CD14-positive monocyte (primary cell): ENCODE measurements at regions not wholly inside any gene's neighbourhood (a gene's known extent, or its start where the extent isn't known, plus 50 kb on each side); places are given as distances from the start of the nearest gene placed in this dataset.
"Not testable (repeated sequence)": the region's sequence is repeated elsewhere in the genome, so short reads cannot be mapped to it uniquely, and the experiment has no call there.

Source experiments
- DNase-seq, 3 donors: peaks; one replicate each; pipeline ENCODE4 v3.0.0-alpha.2; 2011 to 2022
- H2AFZ ChIP-seq: 2 replicates; pipeline ENCODE4 v1.6.0; 2012; ENCODE audit warnings: mild to moderate bottlenecking, low read depth, low read length, inconsistent platforms; ENCODE audit not compliant: insufficient read depth, poor library complexity, severe bottlenecking
- H3K27ac ChIP-seq, 2 donors: 1 replicate in 1 of 2; 2 replicates in 1 of 2; pipeline ENCODE4 v1.5.1; 2012 to 2013; ENCODE audit warnings: low read length in 2 of 2, control low read depth in 1 of 2, inconsistent platforms in 1 of 2, low read depth in 1 of 2, mild to moderate bottlenecking in 1 of 2
- H3K27me3 ChIP-seq, 2 donors: one replicate each; pipeline versions ENCODE4 v1.6.0 to v1.6.1; 2011 to 2013; ENCODE audit warnings: low read length in 2 of 2; ENCODE audit not compliant: control insufficient read depth in 2 of 2, insufficient read depth in 2 of 2
- H3K36me3 ChIP-seq, 2 donors: replicated peaks in 1 of 2; 1 replicate in 1 of 2; 2 replicates in 1 of 2; pipeline versions ENCODE4 v1.5.1 to v1.6.1; 2012 to 2013; ENCODE audit warnings: low read length in 2 of 2, control low read depth in 1 of 2, inconsistent platforms in 1 of 2, mild to moderate bottlenecking in 1 of 2; ENCODE audit not compliant: insufficient read depth in 2 of 2, control insufficient read depth in 1 of 2
- H3K4me1 ChIP-seq, 2 donors: 1 replicate in 1 of 2; 2 replicates in 1 of 2; pipeline versions ENCODE4 v1.5.1 to v1.6.1; 2012 to 2013; ENCODE audit warnings: low read length in 2 of 2, control low read depth in 1 of 2, inconsistent platforms in 1 of 2, mild to moderate bottlenecking in 1 of 2, moderate library complexity in 1 of 2; ENCODE audit not compliant: insufficient read depth in 2 of 2, control insufficient read depth in 1 of 2
- H3K4me2 ChIP-seq: replicated peaks from 2 replicates; pipeline ENCODE3; 2012; ENCODE audit warnings: low read length, moderate library complexity, mild to moderate bottlenecking; ENCODE audit not compliant: poor library complexity, severe bottlenecking; ENCODE audit errors: extremely low read depth
- H3K4me3 ChIP-seq, 3 experiments: fragments of 200-600 bp in 1 of 3; sonication (generic) in 1 of 3; replicated peaks in 1 of 3; 1 replicate in 2 of 3; 2 replicates in 1 of 3; pipeline ENCODE4 v1.5.1; 2011 to 2013; ENCODE audit warnings: low read length in 3 of 3, mild to moderate bottlenecking in 3 of 3, control low read depth in 2 of 3, low read depth in 2 of 3, inconsistent platforms in 1 of 3, moderate library complexity in 1 of 3
- H3K79me2 ChIP-seq: 2 replicates; pipeline ENCODE4 v1.6.0; 2012; ENCODE audit warnings: mild to moderate bottlenecking, control low read depth, inconsistent platforms, low read length, moderate library complexity; ENCODE audit not compliant: insufficient read depth
- H3K9ac ChIP-seq: 2 replicates; pipeline ENCODE4 v1.6.0; 2017; ENCODE audit warnings: low read length, mild to moderate bottlenecking; ENCODE audit not compliant: insufficient read depth, poor library complexity, severe bottlenecking
- H3K9me3 ChIP-seq, 2 donors: replicated peaks in 1 of 2; 1 replicate in 1 of 2; 2 replicates in 1 of 2; pipeline versions ENCODE4 v1.5.1 to v1.6.1; 2012 to 2013; ENCODE audit warnings: low read length in 2 of 2, control low read depth in 1 of 2; ENCODE audit not compliant: control insufficient read depth in 1 of 2, insufficient read depth in 1 of 2
- H4K20me1 ChIP-seq: 2 replicates; pipeline ENCODE4 v1.6.0; 2012; ENCODE audit warnings: mild to moderate bottlenecking, low read length, control low read depth, moderate library complexity; ENCODE audit not compliant: insufficient read depth
- H3K27ac Mint-ChIP-seq, 7 donors: one replicate each; pipeline ENCODE4 v1.8.0; 2020; ENCODE audit warnings: mild to moderate bottlenecking in 7 of 7, mixed read lengths in 7 of 7, moderate library complexity in 6 of 7, inconsistent platforms in 2 of 7
- H3K27me3 Mint-ChIP-seq, 3 donors: one replicate each; pipeline ENCODE4 v1.8.0; 2021 to 2022; ENCODE audit warnings: low read depth in 3 of 3, mild to moderate bottlenecking in 3 of 3, mixed read lengths in 3 of 3, moderate library complexity in 3 of 3, inconsistent platforms in 1 of 3
- H3K36me3 Mint-ChIP-seq, 2 donors: one replicate each; pipeline ENCODE4 v1.8.0; 2020; ENCODE audit warnings: mixed read lengths in 2 of 2, inconsistent platforms in 1 of 2, mild to moderate bottlenecking in 1 of 2
- H3K4me1 Mint-ChIP-seq: one replicate; pipeline ENCODE4 v1.8.0; 2020; ENCODE audit warnings: mild to moderate bottlenecking, mixed read lengths
- H3K4me3 Mint-ChIP-seq, 2 donors: one replicate each; pipeline ENCODE4 v1.8.0; 2020; ENCODE audit warnings: mild to moderate bottlenecking in 2 of 2, mixed read lengths in 2 of 2, moderate library complexity in 1 of 2
- H3K9me3 Mint-ChIP-seq, 7 donors: one replicate each; pipeline ENCODE4 v1.8.0; 2020 to 2022; ENCODE audit warnings: mixed read lengths in 7 of 7, mild to moderate bottlenecking in 6 of 7, moderate library complexity in 6 of 7, inconsistent platforms in 2 of 7
- CTCF ChIP-seq: fragments of 200-600 bp; IDR thresholded peaks from one replicate; pipeline ENCODE4 v1.8.0; 2022; ENCODE audit warnings: antibody characterized with exemption, mild to moderate bottlenecking
- WGBS: methylation state at CpG from one replicate; pipeline ENCODE4 v1.1.5; 2013; ENCODE audit warnings: missing lambda C conversion rate; ENCODE audit not compliant: insufficient coverage; 5-methylcytosine and 5-hydroxymethylcytosine counted together
- intact Hi-C, 2 donors: fragments of 100-400 bp; cut with micrococcal nuclease; formaldehyde crosslinking; loops; one replicate each; pipeline versions ENCODE4 v1.15.0 to v1.15.1; 2023

GRCh38 chr12:31222620-31223222 lies 103.2 kb downstream of the SINHCAF start:
- H3K79me2 ChIP-seq, result no peaks in the 10 kb centered on the region
- no peak overlapping the region for H3K27ac ChIP-seq
- H3K4me3 ChIP-seq, result no peak overlapping the region
- H3K9ac ChIP-seq, result peak overlapping the region; percentile 4
- H3K4me1 ChIP-seq, result no peaks in the 10 kb centered on the region
- H3K36me3 ChIP-seq, result no peaks in the 10 kb centered on the region
- no peaks in the 10 kb centered on the region for H3K36me3 Mint-ChIP-seq
- peaks cover 0 to 3% (median 3%) of the 10 kb centered on the region in 3 donors for H3K27me3 Mint-ChIP-seq
- 100% methylated on average over 1 of the region's 8 CpGs for WGBS
- H2AFZ ChIP-seq, result no peak overlapping the region
- H3K9me3 Mint-ChIP-seq, result peaks cover 0 to 3% (median 0%) of the 10 kb centered on the region in 7 donors
- H3K4me3 Mint-ChIP-seq, result no peak overlapping the region
- DNase-seq, result no peak
- H3K9me3 ChIP-seq, result no peaks in the 10 kb centered on the region
- no peak overlapping the region for H3K4me2 ChIP-seq
- no peaks in the 10 kb centered on the region for H3K4me1 Mint-ChIP-seq
- no peaks in the 10 kb centered on the region for H3K27me3 ChIP-seq
- no peak for TF ChIP-seq CTCF
- no peak overlapping the region for H3K27ac Mint-ChIP-seq
- no peaks in the 10 kb centered on the region for H4K20me1 ChIP-seq
- intact Hi-C loops, result no loop called here

- H3K27ac Mint-ChIP-seq, result not testable (repeated sequence)
Observed at GRCh38 chr12:31223640-31224039, 102.3 kb downstream of the SINHCAF start.

More at GRCh38 chr12:31223640-31224039, 102.3 kb downstream of the SINHCAF start:
- H2AFZ ChIP-seq, H3K36me3 ChIP-seq, intact Hi-C loops, H3K27ac ChIP-seq, H3K27me3 ChIP-seq, H4K20me1 ChIP-seq, H3K4me3 ChIP-seq, H3K4me1 Mint-ChIP-seq, H3K79me2 ChIP-seq, DNase-seq, H3K36me3 Mint-ChIP-seq, H3K9ac ChIP-seq, H3K27me3 Mint-ChIP-seq, H3K4me1 ChIP-seq, H3K4me3 Mint-ChIP-seq, H3K9me3 Mint-ChIP-seq, H3K9me3 ChIP-seq, H3K4me2 ChIP-seq: not testable (repeated sequence)
- 78% methylated on average over 1 of the region's 1 CpG for WGBS
